Activated CD4-positive, alpha-beta T cell treated with anti-CD3 and anti-CD28 coated beads, Interleukin-2, amount 10 ng/mL, durations not matched to agents 24 days and 14 days (primary cell): ENCODE measurements at regions not wholly inside any gene's neighbourhood (a gene's known extent, or its start where the extent isn't known, plus 50 kb on each side); places are given as distances from the start of the nearest gene placed in this dataset.
"Not testable (repeated sequence)": the region's sequence is repeated elsewhere in the genome, so short reads cannot be mapped to it uniquely, and the experiment has no call there.

Source experiments
- DNase-seq: peaks from one replicate; pipeline ENCODE4 v3.0.0; 2022
- H3K27ac Mint-ChIP-seq: one replicate; pipeline ENCODE4 v1.8.0; 2022; ENCODE audit warnings: mild to moderate bottlenecking, mixed read lengths
- H3K27me3 Mint-ChIP-seq: one replicate; pipeline ENCODE4 v1.8.0; 2022; ENCODE audit warnings: mixed read lengths
- H3K36me3 Mint-ChIP-seq: one replicate; pipeline ENCODE4 v1.8.0; 2022; ENCODE audit warnings: low read depth, mild to moderate bottlenecking, mixed read lengths
- H3K4me1 Mint-ChIP-seq: one replicate; pipeline ENCODE4 v1.8.0; 2021; ENCODE audit warnings: mixed read lengths
- H3K4me3 Mint-ChIP-seq: one replicate; pipeline ENCODE4 v1.8.0; 2022; ENCODE audit warnings: mild to moderate bottlenecking, moderate library complexity, mixed read lengths
- H3K9me3 Mint-ChIP-seq: one replicate; pipeline ENCODE4 v1.8.0; 2021; ENCODE audit warnings: mixed read lengths
- intact Hi-C: fragments of 100-400 bp; cut with micrococcal nuclease; formaldehyde crosslinking; loops from one replicate; pipeline ENCODE4 v1.15.1; 2023

- no peaks in the 10 kb centered on the region for H3K36me3 Mint-ChIP-seq
- H3K27me3 Mint-ChIP-seq = no peaks in the 10 kb centered on the region
- H3K4me1 Mint-ChIP-seq = no peaks in the 10 kb centered on the region
- DNase-seq = no peak
- no peaks in the 10 kb centered on the region for H3K9me3 Mint-ChIP-seq
- H3K4me3 Mint-ChIP-seq = no peak overlapping the region
- intact Hi-C loops = no loop called here
- H3K27ac Mint-ChIP-seq = no peak overlapping the region
These were observed 316.8 kb downstream of the NAF1 start for GRCh38 chr4:162849937-162850336.

GRCh38 chr4:162847945-162848549, 318.6 kb downstream of the NAF1 start:
- no peaks in the 10 kb centered on the region for H3K36me3 Mint-ChIP-seq
- intact Hi-C loops = no loop called here
- H3K4me3 Mint-ChIP-seq = no peak overlapping the region
- DNase-seq = no peak
- H3K27ac Mint-ChIP-seq = no peak overlapping the region
- H3K4me1 Mint-ChIP-seq = no peaks in the 10 kb centered on the region
- no peaks in the 10 kb centered on the region for H3K27me3 Mint-ChIP-seq
- H3K9me3 Mint-ChIP-seq = no peaks in the 10 kb centered on the region

- DNase-seq = no peak
- Mint-ChIP-seq H3K36me3 (no peaks in the 10 kb centered on the region), H3K4me1 (no peaks in the 10 kb centered on the region), H3K27me3 (no peaks in the 10 kb centered on the region), H3K4me3 (no peak overlapping the region), H3K27ac (no peak overlapping the region), H3K9me3 (no peaks in the 10 kb centered on the region)
- intact Hi-C loops = no loop called here
These were observed 324.9 kb downstream of the NAF1 start for GRCh38 chr4:162841753-162842152.

- Mint-ChIP-seq H3K36me3 (no peaks in the 10 kb centered on the region), H3K4me1 (no peaks in the 10 kb centered on the region), H3K27me3 (no peaks in the 10 kb centered on the region), H3K4me3 (no peak overlapping the region), H3K9me3 (no peaks in the 10 kb centered on the region), H3K27ac (no peak overlapping the region)
- no peak for DNase-seq
- intact Hi-C loops = no loop called here
These were observed 326.9 kb downstream of the NAF1 start for GRCh38 chr4:162839814-162840213.

- DNase-seq = no peak
- no peaks in the 10 kb centered on the region for H3K36me3 Mint-ChIP-seq
- intact Hi-C loops = no loop called here
- H3K9me3 Mint-ChIP-seq = no peaks in the 10 kb centered on the region
- H3K4me3 Mint-ChIP-seq = no peak overlapping the region
- no peaks in the 10 kb centered on the region for H3K4me1 Mint-ChIP-seq
- no peaks in the 10 kb centered on the region for H3K27me3 Mint-ChIP-seq
- no peak overlapping the region for H3K27ac Mint-ChIP-seq
These were observed 328.0 kb downstream of the NAF1 start for GRCh38 chr4:162838671-162839070.

- no peaks in the 10 kb centered on the region for H3K9me3 Mint-ChIP-seq
- H3K27me3 Mint-ChIP-seq = no peaks in the 10 kb centered on the region
- H3K4me3 Mint-ChIP-seq = no peak overlapping the region
- H3K4me1 Mint-ChIP-seq = no peaks in the 10 kb centered on the region
- no peaks in the 10 kb centered on the region for H3K36me3 Mint-ChIP-seq
- no peak overlapping the region for H3K27ac Mint-ChIP-seq
- intact Hi-C loops = no loop called here
- no peak for DNase-seq
These were observed 329.0 kb downstream of the NAF1 start for GRCh38 chr4:162837679-162838078.

GRCh38 chr4:162837241-162837640, 329.4 kb downstream of the NAF1 start:
- DNase-seq = no peak
- no peak overlapping the region for H3K27ac Mint-ChIP-seq
- H3K4me1 Mint-ChIP-seq = no peaks in the 10 kb centered on the region
- intact Hi-C loops = no loop called here
- no peaks in the 10 kb centered on the region for H3K27me3 Mint-ChIP-seq
- no peaks in the 10 kb centered on the region for H3K36me3 Mint-ChIP-seq
- H3K9me3 Mint-ChIP-seq = no peaks in the 10 kb centered on the region
- H3K4me3 Mint-ChIP-seq = no peak overlapping the region

- no peak overlapping the region for H3K4me3 Mint-ChIP-seq
- H3K4me1 Mint-ChIP-seq = no peaks in the 10 kb centered on the region
- H3K36me3 Mint-ChIP-seq = no peaks in the 10 kb centered on the region
- H3K9me3 Mint-ChIP-seq = no peaks in the 10 kb centered on the region
- no peaks in the 10 kb centered on the region for H3K27me3 Mint-ChIP-seq
- intact Hi-C loops = no loop called here
- no peak for DNase-seq
- no peak overlapping the region for H3K27ac Mint-ChIP-seq
These were observed 329.9 kb downstream of the NAF1 start for GRCh38 chr4:162836773-162837172.

GRCh38 chr4:162836258-162836657, 330.4 kb downstream of the NAF1 start:
- intact Hi-C loops, H3K27me3 Mint-ChIP-seq, H3K27ac Mint-ChIP-seq, H3K36me3 Mint-ChIP-seq, DNase-seq, H3K4me3 Mint-ChIP-seq, H3K9me3 Mint-ChIP-seq, H3K4me1 Mint-ChIP-seq: not testable (repeated sequence)

GRCh38 chr4:162830899-162831298, 335.8 kb downstream of the NAF1 start:
- DNase-seq = no peak
- Mint-ChIP-seq H3K4me1 (no peaks in the 10 kb centered on the region), H3K4me3 (no peak overlapping the region), H3K36me3 (no peaks in the 10 kb centered on the region), H3K27ac (no peak overlapping the region), H3K9me3 (no peaks in the 10 kb centered on the region), H3K27me3 (no peaks in the 10 kb centered on the region)
- intact Hi-C loops = no loop called here

GRCh38 chr4:162817374-162817773, 349.3 kb downstream of the NAF1 start:
- H3K27me3 Mint-ChIP-seq, DNase-seq, H3K27ac Mint-ChIP-seq, H3K9me3 Mint-ChIP-seq, H3K36me3 Mint-ChIP-seq, H3K4me3 Mint-ChIP-seq, intact Hi-C loops, H3K4me1 Mint-ChIP-seq: not testable (repeated sequence)

- Mint-ChIP-seq H3K9me3 (no peaks in the 10 kb centered on the region), H3K27me3 (no peaks in the 10 kb centered on the region), H3K27ac (no peak overlapping the region), H3K4me3 (no peak overlapping the region), H3K36me3 (no peaks in the 10 kb centered on the region), H3K4me1 (no peaks in the 10 kb centered on the region)
- no peak for DNase-seq
- intact Hi-C loops = no loop called here
These were observed 362.3 kb downstream of the NAF1 start for GRCh38 chr4:162804351-162804924.

- H3K4me1 Mint-ChIP-seq = no peaks in the 10 kb centered on the region
- H3K36me3 Mint-ChIP-seq = no peaks in the 10 kb centered on the region
- intact Hi-C loops = no loop called here
- H3K27ac Mint-ChIP-seq = no peak overlapping the region
- no peak overlapping the region for H3K4me3 Mint-ChIP-seq
- DNase-seq = no peak
- no peaks in the 10 kb centered on the region for H3K9me3 Mint-ChIP-seq
- no peaks in the 10 kb centered on the region for H3K27me3 Mint-ChIP-seq
These were observed 363.3 kb downstream of the NAF1 start for GRCh38 chr4:162803378-162803777.

GRCh38 chr4:162797108-162797507, 369.6 kb downstream of the NAF1 start:
- no peak for DNase-seq
- Mint-ChIP-seq H3K36me3 (no peaks in the 10 kb centered on the region), H3K27ac (no peak overlapping the region), H3K9me3 (no peaks in the 10 kb centered on the region), H3K4me3 (no peak overlapping the region), H3K27me3 (no peaks in the 10 kb centered on the region), H3K4me1 (no peaks in the 10 kb centered on the region)
- intact Hi-C loops = no loop called here

- no peaks in the 10 kb centered on the region for H3K27me3 Mint-ChIP-seq
- H3K27ac Mint-ChIP-seq = no peak overlapping the region
- no peaks in the 10 kb centered on the region for H3K4me1 Mint-ChIP-seq
- no peaks in the 10 kb centered on the region for H3K36me3 Mint-ChIP-seq
- no peak for DNase-seq
- no peak overlapping the region for H3K4me3 Mint-ChIP-seq
- intact Hi-C loops = no loop called here
- H3K9me3 Mint-ChIP-seq = no peaks in the 10 kb centered on the region
These were observed 373.1 kb downstream of the NAF1 start for GRCh38 chr4:162793571-162793970.
